ENCODE measurements at regions not wholly inside any gene's neighbourhood (a gene's known extent, or its start where the extent isn't known, plus 50 kb on each side); places are given as distances from the start of the nearest gene placed in this dataset.

DNA sequence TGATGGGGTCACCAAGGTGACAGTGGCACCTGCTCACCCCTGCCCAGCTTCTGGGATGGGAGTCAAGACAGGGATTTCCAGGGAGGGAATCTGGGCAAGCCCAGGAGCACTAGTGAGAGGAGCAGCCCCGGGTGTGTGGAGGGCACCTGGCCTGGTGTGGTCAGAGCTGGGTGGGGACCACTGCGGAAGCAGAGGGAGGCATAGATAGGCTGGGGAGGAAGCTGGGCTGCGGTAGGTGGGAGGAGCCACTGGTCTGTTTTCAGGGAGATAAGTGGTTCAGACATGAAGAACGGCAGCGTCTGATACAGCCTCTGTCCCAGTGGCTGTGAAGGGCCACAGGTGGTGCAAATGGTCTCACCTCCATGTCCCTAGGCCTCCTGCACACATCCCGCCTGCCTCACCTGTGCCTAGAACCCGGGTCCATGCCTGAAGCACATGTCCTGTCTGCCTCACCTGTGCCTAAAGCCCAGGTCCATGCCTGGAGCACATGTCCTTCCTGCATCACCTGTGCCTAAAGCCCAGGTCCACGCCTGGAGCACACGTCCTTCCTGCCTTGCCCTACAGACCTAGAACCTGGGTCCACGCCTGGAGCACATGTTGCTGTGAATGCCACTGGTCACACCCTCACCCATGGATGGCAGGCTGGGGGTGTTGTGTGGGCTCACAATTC lies 325.9 kb upstream of the AJAP1 start:
- H3K4me3 ChIP-seq (ENCODE audit: low read depth, low read length), result no peak overlapping the region
- in situ Hi-C loops (cut with HindIII; ENCODE audit: low sequenced_read_pairs), result no loop called here
- DNase-seq (ENCODE audit: low read depth, low spot score), result no peak
- TF ChIP-seq, protein P1, sequence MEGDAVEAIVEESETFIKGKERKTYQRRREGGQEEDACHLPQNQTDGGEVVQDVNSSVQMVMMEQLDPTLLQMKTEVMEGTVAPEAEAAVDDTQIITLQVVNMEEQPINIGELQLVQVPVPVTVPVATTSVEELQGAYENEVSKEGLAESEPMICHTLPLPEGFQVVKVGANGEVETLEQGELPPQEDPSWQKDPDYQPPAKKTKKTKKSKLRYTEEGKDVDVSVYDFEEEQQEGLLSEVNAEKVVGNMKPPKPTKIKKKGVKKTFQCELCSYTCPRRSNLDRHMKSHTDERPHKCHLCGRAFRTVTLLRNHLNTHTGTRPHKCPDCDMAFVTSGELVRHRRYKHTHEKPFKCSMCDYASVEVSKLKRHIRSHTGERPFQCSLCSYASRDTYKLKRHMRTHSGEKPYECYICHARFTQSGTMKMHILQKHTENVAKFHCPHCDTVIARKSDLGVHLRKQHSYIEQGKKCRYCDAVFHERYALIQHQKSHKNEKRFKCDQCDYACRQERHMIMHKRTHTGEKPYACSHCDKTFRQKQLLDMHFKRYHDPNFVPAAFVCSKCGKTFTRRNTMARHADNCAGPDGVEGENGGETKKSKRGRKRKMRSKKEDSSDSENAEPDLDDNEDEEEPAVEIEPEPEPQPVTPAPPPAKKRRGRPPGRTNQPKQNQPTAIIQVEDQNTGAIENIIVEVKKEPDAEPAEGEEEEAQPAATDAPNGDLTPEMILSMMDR (IDR thresholded peaks at IDR 0.05; ENCODE audit: low read depth, low read length), result no peak

DNA sequence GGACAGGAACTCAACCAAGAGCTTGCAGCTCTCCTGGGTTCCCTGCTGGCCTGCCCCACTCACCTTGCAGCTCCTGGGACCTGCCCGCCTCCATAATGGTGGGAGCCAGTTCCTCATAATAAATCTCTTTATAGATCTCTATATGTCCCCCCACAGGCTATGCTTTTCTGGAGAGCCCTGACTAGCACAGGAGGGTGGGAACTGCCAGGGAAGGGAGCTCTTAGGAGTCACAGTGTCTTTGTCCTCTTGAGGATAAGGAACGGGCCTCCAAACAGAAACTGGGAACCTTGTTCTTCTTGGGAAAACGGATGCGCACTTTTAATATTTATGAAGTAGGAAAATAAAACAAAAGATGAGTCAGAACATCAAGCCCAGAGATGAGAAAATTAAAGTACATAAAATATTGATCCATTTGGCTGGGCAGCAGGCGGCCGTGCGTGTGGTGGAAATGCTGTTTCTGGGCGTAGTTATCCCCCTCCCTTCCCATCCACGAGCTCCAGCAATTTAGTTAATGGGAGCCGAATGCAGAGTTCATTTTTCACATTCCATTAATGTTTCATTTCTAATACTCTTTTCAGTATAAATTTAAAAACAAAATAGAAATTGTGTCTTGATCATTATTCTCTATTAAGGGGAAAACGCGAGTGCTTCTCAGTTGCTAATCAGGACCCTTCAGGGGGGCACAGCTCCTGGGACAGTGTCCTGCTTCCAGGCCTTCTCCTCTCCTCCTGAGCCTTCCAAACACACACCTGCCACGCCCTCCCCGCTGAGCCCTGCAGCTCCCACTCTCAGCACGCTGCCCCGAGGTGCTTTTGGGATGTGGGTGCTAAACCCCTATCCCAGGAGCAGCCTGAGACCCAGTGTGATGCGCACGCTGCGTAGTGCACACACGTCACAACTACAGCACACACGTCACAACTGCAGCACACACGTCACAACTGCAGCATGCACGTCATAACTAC lies 323.3 kb upstream of the AJAP1 start:
- no peak overlapping the region for H3K4me3 ChIP-seq (ENCODE audit: low read depth, low read length)
- TF ChIP-seq, protein P1 (IDR thresholded peaks at IDR 0.05; ENCODE audit: low read depth, low read length), result no peak
- in situ Hi-C loops (cut with HindIII; ENCODE audit: low sequenced_read_pairs), result no loop called here
- no peak for DNase-seq (ENCODE audit: low read depth, low spot score)

- no peak for DNase-seq (ENCODE audit: low read depth, low spot score)
- H3K4me3 ChIP-seq (ENCODE audit: low read depth, low read length), result no peak overlapping the region
- in situ Hi-C loops (cut with HindIII; ENCODE audit: low sequenced_read_pairs), result no loop called here
- TF ChIP-seq, protein P1 (IDR thresholded peaks at IDR 0.05; ENCODE audit: low read depth, low read length), result no peak
Observed at GRCh38 chr1:4331767-4332163, 322.6 kb upstream of the AJAP1 start.

DNA sequence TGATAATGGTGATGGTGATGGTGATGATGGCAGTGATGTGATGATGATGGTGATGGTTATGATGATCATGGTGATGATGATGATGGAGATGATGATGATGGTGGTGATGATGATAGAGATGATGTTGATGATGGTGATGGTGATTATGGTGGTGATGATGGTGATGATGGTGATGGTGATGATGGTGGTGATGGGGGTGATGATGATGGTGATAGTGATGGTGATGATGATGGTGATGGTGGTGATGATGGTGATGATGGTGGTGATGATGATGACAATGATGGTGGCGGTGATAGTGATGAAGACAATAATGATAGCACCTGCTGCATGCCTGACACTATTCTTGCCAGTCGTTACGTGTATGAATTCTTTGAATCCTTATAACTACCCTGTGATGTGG lies 317.9 kb upstream of the AJAP1 start:
- no peak for DNase-seq (ENCODE audit: low read depth, low spot score)
- no peak overlapping the region for H3K4me3 ChIP-seq (ENCODE audit: low read depth, low read length)
- in situ Hi-C loops (cut with HindIII; ENCODE audit: low sequenced_read_pairs), result no loop called here
- TF ChIP-seq, protein P1 (IDR thresholded peaks at IDR 0.05; ENCODE audit: low read depth, low read length), result no peak

DNA sequence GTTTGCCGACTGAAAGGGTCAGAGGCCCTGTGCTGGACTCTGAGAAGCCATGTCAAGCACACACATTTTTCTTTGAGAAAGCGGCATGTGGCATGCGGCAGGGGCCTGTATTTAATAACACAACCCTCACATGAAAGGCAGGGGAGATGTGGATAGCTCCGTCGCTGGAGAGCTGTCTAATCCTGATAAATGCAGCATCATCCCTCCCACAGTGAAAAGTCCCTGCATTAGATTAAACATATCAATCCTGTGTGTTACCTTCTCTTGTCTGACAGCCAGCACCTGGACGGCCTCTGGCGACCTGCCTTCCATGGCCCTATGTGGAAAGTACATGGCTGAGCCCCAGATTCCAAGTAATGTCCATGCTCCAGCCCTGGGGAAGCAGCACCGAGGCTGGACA lies 313.0 kb upstream of the AJAP1 start:
- TF ChIP-seq, protein P1 (IDR thresholded peaks at IDR 0.05; ENCODE audit: low read depth, low read length), result no peak
- in situ Hi-C loops (cut with HindIII; ENCODE audit: low sequenced_read_pairs), result no loop called here

GRCh38 chr1:4344065-4344732 lies 310.2 kb upstream of the AJAP1 start:
- DNase-seq (ENCODE audit: low read depth, low spot score), result no peak
- in situ Hi-C loops (cut with HindIII; ENCODE audit: low sequenced_read_pairs), result no loop called here
- TF ChIP-seq, protein P1 (IDR thresholded peaks at IDR 0.05; ENCODE audit: low read depth, low read length), result no peak

More for the DNA sequence above, 313.0 kb upstream of the AJAP1 start:
- no peak overlapping the region for H3K4me3 ChIP-seq (ENCODE audit: low read depth, low read length)
- no peak for DNase-seq (ENCODE audit: low read depth, low spot score)

More at GRCh38 chr1:4344065-4344732, 310.2 kb upstream of the AJAP1 start:
- H3K4me3 ChIP-seq (ENCODE audit: low read depth, low read length), result no peak overlapping the region

Measured in astrocyte of the spinal cord (primary cell).